ENCODE measurements at regions not wholly inside any gene's neighbourhood (a gene's known extent, or its start where the extent isn't known, plus 50 kb on each side); places are given as distances from the start of the nearest gene placed in this dataset.

- POLR2A ChIA-PET (ENCODE audit: unreplicated experiment) = no interaction called here
These were observed 292.4 kb downstream of the SP3 start for GRCh38 chr2:173672573-173673340.

GRCh38 chr2:173673640-173674039 is 291.5 kb downstream of the SP3 start:
- no peaks in the 10 kb centered on the region for H3K36me3 ChIP-seq (ENCODE audit: low read depth, low read length)
- ATAC-seq (no peak), DNase-seq (no peak)
- no peaks in the 10 kb centered on the region for H3K9me3 ChIP-seq (ENCODE audit: low read length)
- TF ChIP-seq EZH2 (IDR thresholded peaks at IDR 0.05; ENCODE audit: low read length, unreplicated experiment) = no peak
- no peak for TF ChIP-seq EZH2phosphoT487 (IDR thresholded peaks at IDR 0.05; ENCODE audit: borderline replicate concordance, low read length)
- TF ChIP-seq CTCF (conservative IDR thresholded peaks at IDR 0.05; ENCODE audit: low read depth, low read length) = no peak
- no peaks in the 10 kb centered on the region for H3F3A ChIP-seq (ENCODE audit: low read length, unreplicated experiment)
- intact Hi-C loops (cut with micrococcal nuclease) = no loop called here
- BruUV-seq (replicated peaks) = no TSS peak
- no peaks in the 10 kb centered on the region for H3K9me2 ChIP-seq (replicated peaks; ENCODE audit: low read length)
- ChIA-PET POLR2A (ENCODE audit: unreplicated experiment) (no interaction called here), CTCF (no interaction called here)
- H4K20me1 ChIP-seq (ENCODE audit: low read length) = no peaks in the 10 kb centered on the region
- no peak overlapping the region for H3K9ac ChIP-seq (ENCODE audit: low read length)
- H2AFZ ChIP-seq (ENCODE audit: low read length) = no peak overlapping the region
- no peak overlapping the region for H3K4me3 ChIP-seq (ENCODE audit: low read length)
- H3K79me2 ChIP-seq (ENCODE audit: low read length) = no peaks in the 10 kb centered on the region
- H3K4me2 ChIP-seq (ENCODE audit: low read length) = no peak overlapping the region
- H3K4me1 ChIP-seq (ENCODE audit: insufficient read depth, low read length) = peaks cover 23% of the 10 kb centered on the region
- no peak overlapping the region for H3K27ac ChIP-seq (ENCODE audit: low read length)
- H3K27me3 ChIP-seq (ENCODE audit: low read length) = no peaks in the 10 kb centered on the region

More at GRCh38 chr2:173672573-173673340, 292.4 kb downstream of the SP3 start:
- no peak overlapping the region for H3K4me3 ChIP-seq (ENCODE audit: low read length)
- no peak overlapping the region for H3K4me2 ChIP-seq (ENCODE audit: low read length)
- ATAC-seq (no peak), DNase-seq (no peak)
- no peak overlapping the region for H3K27ac ChIP-seq (ENCODE audit: low read length)
- H3K79me2 ChIP-seq (ENCODE audit: low read length) = no peaks in the 10 kb centered on the region
- intact Hi-C loops (cut with micrococcal nuclease) = no loop called here
- no peaks in the 10 kb centered on the region for H3K9me3 ChIP-seq (ENCODE audit: low read length)
- BruUV-seq (replicated peaks) = no TSS peak
- H3K4me1 ChIP-seq (ENCODE audit: insufficient read depth, low read length) = peaks cover 23% of the 10 kb centered on the region
- TF ChIP-seq CTCF (conservative IDR thresholded peaks at IDR 0.05; ENCODE audit: low read depth, low read length) = no peak
- TF ChIP-seq EZH2phosphoT487 (IDR thresholded peaks at IDR 0.05; ENCODE audit: borderline replicate concordance, low read length) = no peak
- TF ChIP-seq EZH2 (IDR thresholded peaks at IDR 0.05; ENCODE audit: low read length, unreplicated experiment) = no peak
- no peaks in the 10 kb centered on the region for H3K9me2 ChIP-seq (replicated peaks; ENCODE audit: low read length)
- no peaks in the 10 kb centered on the region for H3F3A ChIP-seq (ENCODE audit: low read length, unreplicated experiment)
- H4K20me1 ChIP-seq (ENCODE audit: low read length) = no peaks in the 10 kb centered on the region
- CTCF ChIA-PET = no interaction called here
- no peak overlapping the region for H3K9ac ChIP-seq (ENCODE audit: low read length)
- no peaks in the 10 kb centered on the region for H3K27me3 ChIP-seq (ENCODE audit: low read length)
- no peak overlapping the region for H2AFZ ChIP-seq (ENCODE audit: low read length)
- no peaks in the 10 kb centered on the region for H3K36me3 ChIP-seq (ENCODE audit: low read depth, low read length)

GRCh38 chr2:173676647-173677046 is 288.5 kb downstream of the SP3 start:
- no peaks in the 10 kb centered on the region for H4K20me1 ChIP-seq (ENCODE audit: low read length)
- H3K9me2 ChIP-seq (replicated peaks; ENCODE audit: low read length) = no peaks in the 10 kb centered on the region
- no peaks in the 10 kb centered on the region for H3K27me3 ChIP-seq (ENCODE audit: low read length)
- intact Hi-C loops (cut with micrococcal nuclease) = no loop called here
- H3K4me2 ChIP-seq (ENCODE audit: low read length) = peak overlapping the region; percentile 27; the same call in 1 of the 2 replicates
- peak; percentile 52 for ATAC-seq
- no peaks in the 10 kb centered on the region for H3K9me3 ChIP-seq (ENCODE audit: low read length)
- peaks cover 26% of the 10 kb centered on the region for H3K4me1 ChIP-seq (ENCODE audit: insufficient read depth, low read length)
- no peak overlapping the region for H3K4me3 ChIP-seq (ENCODE audit: low read length)
- CTCF ChIA-PET = no interaction called here
- DNase-seq = peak; percentile 49
- H3F3A ChIP-seq (ENCODE audit: low read length, unreplicated experiment) = no peaks in the 10 kb centered on the region
- no peaks in the 10 kb centered on the region for H3K79me2 ChIP-seq (ENCODE audit: low read length)
- peak overlapping the region; percentile 16; the same call in 1 of the 2 replicates for H3K9ac ChIP-seq (ENCODE audit: low read length)
- H2AFZ ChIP-seq (ENCODE audit: low read length) = peak overlapping the region; percentile 22; the same call in 1 of the 2 replicates
- H3K27ac ChIP-seq (ENCODE audit: low read length) = peak overlapping the region; percentile 71
- no TSS peak for BruUV-seq (replicated peaks)
- no peak for TF ChIP-seq CTCF (conservative IDR thresholded peaks at IDR 0.05; ENCODE audit: low read depth, low read length)
- no peak for TF ChIP-seq EZH2phosphoT487 (IDR thresholded peaks at IDR 0.05; ENCODE audit: borderline replicate concordance, low read length)
- TF ChIP-seq EZH2 (IDR thresholded peaks at IDR 0.05; ENCODE audit: low read length, unreplicated experiment) = no peak
- H3K36me3 ChIP-seq (ENCODE audit: low read depth, low read length) = no peaks in the 10 kb centered on the region
- POLR2A ChIA-PET (ENCODE audit: unreplicated experiment) = no interaction called here

Data from PC-3 (cell line).